CD4-positive, alpha-beta T cell treated with Interleukin-17A for 1 hour (primary cell): ENCODE measurements at regions not wholly inside any gene's neighbourhood (a gene's known extent, or its start where the extent isn't known, plus 50 kb on each side); places are given as distances from the start of the nearest gene placed in this dataset.
"Not testable (repeated sequence)": the region's sequence is repeated elsewhere in the genome, so short reads cannot be mapped to it uniquely, and the experiment has no call there.

Experiments
- DNase-seq: peaks from one replicate; pipeline ENCODE4 v3.0.0-alpha.2; 2020

- no peak for DNase-seq
Measured at GRCh38 chr10:65234261-65234660, 1691.6 kb upstream of the LRRTM3 start.

GRCh38 chr10:65235266-65235665, 1690.6 kb upstream of the LRRTM3 start:
- no peak for DNase-seq

DNA sequence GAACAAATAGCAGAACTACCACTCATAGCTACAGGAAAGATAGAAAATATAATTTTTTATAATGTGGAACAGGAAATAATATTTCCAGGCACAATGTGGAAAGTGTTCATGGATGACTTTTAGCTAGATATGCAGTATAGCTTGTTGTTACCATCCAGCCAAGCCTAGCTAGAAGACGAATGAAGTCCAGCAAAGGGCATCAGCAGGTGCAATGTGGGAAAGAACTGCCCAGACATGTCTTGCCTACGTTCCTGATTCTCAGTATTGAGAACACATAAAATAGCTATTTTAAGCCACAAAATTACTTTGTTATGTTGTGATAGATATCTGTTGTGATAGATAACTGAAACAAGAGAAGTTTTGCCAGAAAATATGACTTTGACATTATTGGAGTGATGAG, 1690.0 kb upstream of the LRRTM3 start:
- no peak for DNase-seq

DNA sequence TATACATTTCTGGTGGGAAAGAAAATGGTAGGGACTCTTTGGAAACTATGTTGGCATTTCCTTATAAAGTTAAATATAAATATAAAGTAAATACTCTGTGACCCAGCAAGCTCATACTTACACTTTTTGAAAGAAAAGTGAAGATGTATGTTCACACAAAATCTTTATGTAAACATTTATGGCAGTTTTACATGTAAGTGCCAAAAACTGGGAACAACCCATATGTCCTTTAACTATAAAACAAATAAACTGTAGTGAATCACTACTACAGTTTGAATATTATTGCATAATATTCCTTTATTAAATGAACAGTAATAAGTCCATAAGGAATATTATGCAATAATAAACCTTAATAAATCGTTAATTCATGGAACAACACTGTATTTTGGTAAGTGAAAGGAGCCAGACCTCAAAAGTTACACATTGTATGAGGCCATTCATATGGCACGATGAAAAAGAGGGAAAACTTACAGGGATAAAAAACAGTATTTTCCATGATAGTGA, 1660.3 kb upstream of the LRRTM3 start:
- DNase-seq = no peak

GRCh38 chr10:65269551-65269950, 1656.3 kb upstream of the LRRTM3 start:
- DNase-seq = not testable (repeated sequence)

GRCh38 chr10:65270969-65271368, 1654.9 kb upstream of the LRRTM3 start:
- DNase-seq = no peak

DNA sequence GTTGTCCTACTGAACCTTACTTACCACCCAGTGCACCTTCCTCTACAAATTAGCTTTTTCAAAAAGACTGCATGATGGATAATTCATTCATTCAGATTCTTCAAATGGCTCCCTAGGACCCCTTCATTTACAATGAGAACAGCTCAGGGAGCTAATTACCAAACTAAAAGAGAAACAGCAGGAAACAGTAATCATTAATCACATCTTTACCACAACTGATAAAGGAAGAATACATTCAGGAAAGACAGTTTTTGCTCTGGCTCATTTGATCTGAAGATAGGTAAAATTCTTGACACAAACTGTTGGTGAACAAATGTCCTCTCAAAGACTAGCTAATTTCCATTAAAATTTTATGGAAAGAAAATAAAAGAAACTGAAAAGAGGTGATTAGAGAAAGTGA, 1652.7 kb upstream of the LRRTM3 start:
- no peak for DNase-seq

- no peak for DNase-seq
Measured at GRCh38 chr10:65275296-65275695, 1650.5 kb upstream of the LRRTM3 start.

DNA sequence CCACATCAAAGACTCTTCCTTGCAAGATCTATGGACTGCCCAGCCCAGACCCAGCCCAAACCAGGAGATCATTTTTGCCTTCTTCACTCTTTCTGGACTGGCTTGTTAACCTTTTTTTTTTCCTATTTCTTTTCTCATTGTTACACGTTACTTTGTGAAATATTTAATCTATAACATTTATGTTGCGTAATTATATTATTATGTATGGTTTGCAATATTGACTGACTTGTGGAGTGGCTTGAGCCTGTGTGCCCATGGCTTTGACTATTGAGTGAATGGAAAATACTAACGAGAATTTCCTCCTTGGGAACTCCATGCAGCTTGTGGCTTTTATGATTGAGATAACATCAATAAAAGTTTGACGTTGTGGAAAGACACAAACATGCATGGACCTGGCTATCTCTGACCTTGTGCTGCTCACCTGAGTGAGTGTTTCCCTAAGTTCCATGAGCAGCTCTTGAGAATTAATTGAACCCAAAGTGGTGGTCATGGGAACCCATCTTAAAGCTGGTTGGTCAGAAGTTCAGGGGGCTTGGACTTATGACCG, 1641.3 kb upstream of the LRRTM3 start:
- no peak for DNase-seq

DNA sequence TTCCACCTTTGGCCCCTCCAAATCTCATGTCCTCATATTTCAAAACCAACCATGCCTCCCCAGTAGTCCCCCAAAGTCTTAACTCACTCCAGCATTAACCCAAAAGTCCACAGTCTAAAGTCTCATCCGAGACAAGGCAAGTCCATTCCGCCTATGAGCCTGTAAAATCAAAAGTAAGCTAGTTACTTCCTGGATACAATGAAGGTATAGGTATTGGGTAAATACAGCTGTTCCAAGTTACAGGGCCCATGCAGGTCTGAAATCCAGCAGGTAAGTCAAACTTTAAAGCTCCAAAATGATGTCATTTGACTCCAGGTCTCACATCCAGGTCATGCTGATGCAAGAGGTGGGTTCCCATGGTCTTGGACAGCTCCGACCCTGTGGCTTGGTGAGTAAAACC, 1640.1 kb upstream of the LRRTM3 start:
- DNase-seq = not testable (repeated sequence)

DNA sequence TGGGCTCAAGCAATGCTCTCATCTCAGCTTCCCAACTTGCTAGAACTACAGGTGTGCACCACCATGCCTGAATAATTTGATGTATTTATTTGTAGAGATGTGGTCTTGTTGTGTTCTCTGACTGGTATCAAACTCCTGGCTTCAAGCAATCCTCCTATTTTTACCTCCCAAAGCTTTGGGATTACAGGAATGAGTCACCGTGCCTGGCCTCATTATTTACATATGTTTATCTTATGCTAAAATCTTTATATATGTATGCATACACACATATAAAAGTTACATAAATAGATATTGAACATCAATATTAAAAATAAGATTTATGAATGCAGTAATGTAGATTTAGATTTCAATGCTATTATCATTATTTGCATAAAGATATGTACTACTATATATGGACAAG, 1634.5 kb upstream of the LRRTM3 start:
- no peak for DNase-seq

DNA sequence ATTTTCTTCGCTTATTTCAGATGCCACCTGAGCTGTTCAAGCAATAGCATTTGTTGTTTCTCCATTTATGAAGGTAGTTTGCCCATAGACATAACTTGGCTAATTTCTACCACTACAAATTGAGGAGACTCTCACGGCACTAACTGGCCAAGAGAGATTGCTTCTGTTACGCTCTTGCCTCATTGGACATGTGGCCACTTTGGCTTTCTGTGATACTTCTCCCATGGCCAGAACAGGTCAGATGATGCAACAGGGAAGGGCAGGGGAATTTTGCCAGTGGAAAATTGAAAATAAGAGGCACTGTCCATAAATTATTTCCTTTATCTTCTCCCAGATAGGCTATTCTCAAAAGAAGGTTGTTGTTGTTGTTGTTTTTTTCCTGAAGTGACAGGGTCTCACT, 1633.3 kb upstream of the LRRTM3 start:
- DNase-seq = no peak

- no peak for DNase-seq
Measured at GRCh38 chr10:65294329-65294728, 1631.5 kb upstream of the LRRTM3 start.

DNA sequence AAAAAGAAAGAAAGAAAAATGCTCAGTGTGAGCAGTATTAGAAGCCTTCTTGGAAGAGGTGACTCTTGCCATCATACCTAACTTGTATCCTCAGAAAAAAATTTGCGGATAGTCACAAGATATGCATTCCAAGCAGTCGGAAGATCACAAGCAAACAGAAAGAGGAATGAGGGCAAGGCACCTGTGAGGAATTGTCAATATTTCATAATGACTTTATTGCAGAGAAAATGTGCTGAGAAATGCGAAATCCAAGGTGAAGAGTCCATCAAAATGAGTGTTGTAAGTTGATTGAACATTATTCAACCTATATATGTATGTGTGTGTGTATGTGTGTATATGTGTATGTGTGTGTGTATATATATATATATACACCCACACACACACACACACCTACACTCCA, 1624.7 kb upstream of the LRRTM3 start:
- DNase-seq = no peak

DNA sequence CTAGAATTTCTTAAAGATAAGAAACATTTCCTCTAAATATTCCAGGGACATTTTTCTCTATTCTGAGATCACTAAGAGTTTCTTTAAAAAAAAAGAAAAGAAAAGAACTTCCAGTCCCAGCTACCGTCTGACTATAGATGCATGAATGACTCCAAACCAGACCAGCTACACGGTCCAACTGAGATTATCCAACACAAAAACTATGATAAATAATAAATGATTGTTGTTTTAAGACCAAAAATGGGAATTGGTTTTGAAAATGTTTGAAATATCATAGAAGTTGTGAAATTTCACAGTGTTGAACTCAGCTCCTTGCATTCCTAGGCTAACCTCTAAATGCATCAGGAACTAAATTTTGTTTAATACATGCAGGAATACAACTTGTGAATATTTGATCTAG, 1619.6 kb upstream of the LRRTM3 start:
- DNase-seq = no peak

DNA sequence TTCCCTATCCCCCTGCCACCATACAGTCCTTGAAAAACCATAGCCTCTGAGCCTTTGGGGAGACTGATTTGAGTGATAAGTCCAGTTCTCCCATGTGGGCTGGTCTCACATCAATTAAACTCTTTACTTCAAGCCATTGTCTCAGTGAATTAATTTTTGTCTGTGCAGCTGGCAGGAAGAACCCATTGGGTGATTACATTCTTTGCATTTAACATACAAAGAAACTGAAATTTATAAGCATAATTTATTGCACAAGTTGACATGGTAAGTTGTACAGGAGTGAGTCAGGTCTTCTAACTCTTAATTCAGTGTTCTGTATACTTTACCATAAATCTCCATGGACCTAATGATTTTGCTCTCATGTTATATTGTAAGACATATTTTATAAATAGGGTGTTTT, 1613.0 kb upstream of the LRRTM3 start:
- no peak for DNase-seq

DNA sequence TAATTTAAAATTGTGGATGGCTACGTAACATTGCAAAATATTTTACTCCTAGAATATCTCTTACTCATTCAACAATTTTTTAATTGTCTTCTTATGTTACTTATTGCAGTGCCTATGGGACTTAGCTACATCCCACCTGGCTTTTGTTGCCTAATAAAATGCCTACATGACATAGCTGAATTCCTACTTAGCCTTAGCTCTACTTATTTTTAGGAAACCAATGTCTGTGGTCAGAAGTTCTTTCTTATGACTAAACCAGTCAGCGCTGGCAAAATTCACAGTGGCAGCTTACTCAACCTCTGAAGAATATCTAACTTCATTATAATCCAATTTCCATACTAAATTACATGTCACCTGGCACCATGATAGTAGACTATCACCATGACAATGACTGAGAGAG, 1612.4 kb upstream of the LRRTM3 start:
- no peak for DNase-seq

DNA sequence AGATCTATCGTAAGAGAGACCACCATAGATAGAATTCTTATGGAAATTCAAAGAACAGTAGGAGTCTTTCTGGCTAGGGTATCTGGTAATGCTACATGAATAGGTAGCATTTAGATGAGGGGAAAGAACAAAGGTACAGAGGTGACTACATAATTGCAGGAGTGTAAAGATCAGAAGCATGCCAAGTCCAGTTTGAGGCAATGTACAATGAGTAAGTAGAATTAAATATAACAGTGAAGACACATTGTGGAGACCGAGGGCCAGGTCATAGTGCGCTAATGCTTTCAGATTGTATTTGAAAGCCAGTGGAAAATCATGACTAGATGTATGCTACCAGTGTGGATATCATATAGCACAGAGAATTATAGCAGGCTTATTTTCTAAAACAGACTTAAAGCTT, 1611.6 kb upstream of the LRRTM3 start:
- no peak for DNase-seq

- DNase-seq = no peak
Measured at GRCh38 chr10:65319493-65319892, 1606.3 kb upstream of the LRRTM3 start.

DNA sequence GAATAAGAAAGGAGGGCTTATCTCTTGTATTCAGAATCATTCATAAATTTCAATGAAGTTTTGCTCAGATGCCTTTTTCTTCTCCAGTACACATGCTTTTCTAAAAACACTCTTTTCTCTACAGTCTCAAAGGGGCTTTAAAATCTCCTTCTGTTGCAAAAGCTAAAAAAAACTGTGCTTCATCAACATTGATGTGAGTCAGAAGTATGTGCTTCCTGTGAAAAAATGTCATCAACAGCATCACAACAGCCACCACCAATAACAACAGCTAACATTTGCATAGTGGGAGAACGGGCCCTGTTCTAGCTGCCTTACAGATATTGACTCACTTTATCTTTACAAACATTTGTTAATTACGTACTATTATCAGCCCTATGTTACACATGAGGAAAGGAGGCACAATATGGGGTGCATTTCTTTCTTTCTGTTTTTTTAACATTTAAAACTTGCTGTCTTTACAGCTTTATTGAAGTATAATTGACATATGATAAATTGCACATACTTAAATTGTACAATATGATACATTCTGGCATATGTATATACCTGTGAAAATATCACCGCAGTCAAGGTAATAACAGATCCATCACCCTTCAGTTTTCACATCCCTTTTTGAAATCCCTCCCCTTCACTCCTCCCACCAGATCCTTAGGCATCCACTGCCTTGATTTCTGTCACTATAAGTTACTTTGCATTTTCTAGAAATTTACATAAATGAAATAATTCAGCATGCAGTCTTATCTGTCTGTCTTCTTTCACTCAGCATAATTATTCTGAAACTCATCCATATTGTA, 1605.4 kb upstream of the LRRTM3 start:
- no peak for DNase-seq

DNA sequence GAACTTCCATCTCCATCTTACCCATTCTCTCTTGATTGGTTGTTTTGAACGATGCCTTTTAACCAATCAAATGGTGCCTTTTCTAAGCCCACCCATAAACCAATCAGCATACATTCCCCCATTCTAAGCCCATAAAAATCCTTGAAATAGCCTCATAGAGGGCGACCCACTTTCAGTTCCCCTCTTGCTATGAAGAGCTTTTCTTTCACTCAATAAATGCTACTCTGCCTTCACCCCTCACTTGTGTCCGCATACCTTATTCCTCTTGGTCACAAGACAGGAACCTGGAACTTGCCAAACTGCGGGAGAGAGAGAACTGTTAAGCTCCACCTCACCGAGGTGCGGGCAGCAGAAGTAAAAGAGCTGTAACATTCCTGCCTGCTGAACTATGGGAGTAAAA, 1602.0 kb upstream of the LRRTM3 start:
- DNase-seq = no peak

DNA sequence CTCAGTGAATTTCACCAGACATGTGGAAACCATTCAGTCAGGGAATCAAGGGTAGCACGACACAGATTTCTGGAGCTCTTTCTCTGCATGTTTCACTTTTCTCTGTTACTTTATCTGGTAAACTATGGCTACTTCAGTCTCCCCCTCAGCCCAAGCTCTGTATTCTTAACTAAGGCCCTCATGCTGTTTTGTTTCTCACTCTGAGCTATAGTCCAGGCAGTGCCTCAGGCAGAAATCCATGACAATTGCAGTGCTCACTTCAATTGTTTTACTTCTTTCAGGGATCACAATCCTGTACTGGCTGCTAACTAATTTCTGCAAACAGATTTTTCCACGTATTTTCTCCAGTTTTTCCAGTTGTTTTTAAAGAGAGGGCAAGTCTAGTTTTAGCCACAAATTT, 1599.9 kb upstream of the LRRTM3 start:
- no peak for DNase-seq

DNA sequence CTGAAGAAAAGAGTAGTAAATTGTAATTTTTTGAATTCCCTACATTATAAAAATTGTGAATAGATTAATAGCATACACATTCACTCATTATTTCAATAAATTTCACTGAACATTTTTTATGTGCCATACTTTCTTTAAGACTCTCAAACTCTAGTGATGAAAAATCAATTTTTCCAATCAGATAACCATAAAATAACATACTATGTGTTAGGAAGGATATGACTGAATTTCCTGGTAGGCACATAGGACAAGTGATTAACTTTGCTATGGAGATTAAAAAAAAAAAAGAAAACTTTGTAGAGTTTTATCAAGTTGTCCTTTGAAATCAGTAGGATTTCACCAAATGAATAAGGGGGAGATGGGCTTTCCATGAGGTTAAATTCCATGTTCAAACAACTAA, 1597.3 kb upstream of the LRRTM3 start:
- DNase-seq = no peak

DNA sequence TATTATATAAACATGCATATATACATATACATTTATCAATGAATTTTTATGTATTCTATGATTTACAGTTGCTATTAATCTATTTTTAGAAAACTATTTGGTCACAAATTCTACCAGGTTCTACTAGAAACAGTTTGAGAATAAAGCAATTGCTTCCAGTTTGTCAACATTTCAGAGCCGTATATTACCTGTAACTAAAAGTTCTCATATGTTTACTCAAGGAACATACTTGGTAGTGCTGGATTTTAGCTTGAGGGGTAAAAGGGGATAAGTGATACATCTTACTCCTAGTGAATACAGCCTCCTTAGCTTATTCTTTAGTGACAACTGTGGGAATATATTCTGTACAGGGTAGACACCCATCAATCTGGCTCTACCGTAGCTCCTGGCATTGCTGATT, 1590.5 kb upstream of the LRRTM3 start:
- no peak for DNase-seq

DNA sequence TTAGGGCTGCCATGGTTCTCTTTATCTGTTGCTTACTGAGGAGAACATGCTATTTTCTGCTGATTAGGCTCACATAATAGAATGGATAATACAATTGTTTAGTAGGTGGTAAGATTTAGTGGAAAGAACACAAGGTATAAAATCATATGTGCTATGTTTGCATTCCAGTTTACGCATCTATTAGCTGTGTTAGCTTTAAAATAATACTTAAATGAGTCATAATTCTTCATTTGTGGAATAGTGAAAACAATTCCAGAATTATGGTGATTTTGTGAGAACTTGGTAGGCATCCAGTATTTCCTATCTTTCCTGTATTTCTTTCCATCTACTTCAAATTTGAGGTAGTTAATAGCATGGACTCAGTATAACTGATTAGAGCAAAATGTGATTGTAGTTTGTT, 1585.5 kb upstream of the LRRTM3 start:
- no peak for DNase-seq
